K562 (cell line): ENCODE measurements at regions not wholly inside any gene's neighbourhood (a gene's known extent, or its start where the extent isn't known, plus 50 kb on each side); places are given as distances from the start of the nearest gene placed in this dataset.

Source experiments
- ATAC-seq: fragments of 200-7000 bp; cut with Tn5 transposase; 3 replicates; pipeline ENCODE4 v1.9.1; 2020; ENCODE audit warnings: moderate library complexity
- BruUV-seq: library from RNA; stranded (reverse); fragments of 400-500 nt; replicated peaks from 2 replicates; lab custom pipeline; 2021; lab: Mats Ljungman, UMichigan
- CTCF ChIA-PET: fragments of 300-600 bp; formaldehyde crosslinking; extraction: SDS; loops from one replicate; lab custom pipeline; 2021; ENCODE audit warnings: low intra/inter-chr PET ratio; lab: Yijun Ruan, JAX
- POLR2A ChIA-PET: fragments of 300-600, 350-650 bp; sonication (Branson Sonifier 250); formaldehyde crosslinking; extraction: SDS; loops from one replicate; lab custom pipeline; 2021; ENCODE audit warnings: antibody characterized with exemption, inconsistent platforms; lab: Yijun Ruan, JAX
- DNase-seq, 4 experiments: peaks; one replicate each; pipeline versions ENCODE4 v3.0.0 to v3.0.0-alpha.2; 2011 to 2018; ENCODE audit warnings: low spot score in 3 of 4, mixed read lengths in 3 of 4; ENCODE audit errors: extremely low read depth in 1 of 4
- FAIRE-seq: peaks from 2 replicates; lab custom pipeline; 2011; peaks lifted over from hg19 to GRCh38; lab: Jason Lieb, UNC
- H2AFZ ChIP-seq: 2 replicates; pipeline ENCODE4 v1.6.0; 2011; ENCODE audit warnings: low read depth, low read length, control low read depth, inconsistent platforms
- H3K27ac ChIP-seq: fragments of 200-600 bp; 3 replicates; pipeline ENCODE4 v1.8.0; 2011; ENCODE audit warnings: low read depth, mild to moderate bottlenecking, control low read depth, inconsistent platforms, low read length, moderate library complexity, mixed read lengths; ENCODE audit errors: extremely low read depth
- H3K27me3 ChIP-seq, 2 experiments: fragments of 300-600 bp in 1 of 2; 2 replicates in 1 of 2; 3 replicates in 1 of 2; pipeline versions ENCODE4 v1.6.0 to v1.8.0; 2011; ENCODE audit warnings: inconsistent platforms in 2 of 2, low read length in 2 of 2, mild to moderate bottlenecking in 1 of 2, mixed read lengths in 1 of 2, moderate library complexity in 1 of 2; ENCODE audit not compliant: control insufficient read depth in 2 of 2, insufficient read depth in 2 of 2
- H3K36me3 ChIP-seq: fragments of 300-600 bp; 3 replicates; pipeline ENCODE4 v1.8.0; 2011; ENCODE audit warnings: mild to moderate bottlenecking, low read length, inconsistent platforms; ENCODE audit not compliant: control insufficient read depth, insufficient read depth
- H3K4me1 ChIP-seq, 2 experiments: fragments of 200-600 bp in 1 of 2; replicated peaks in 1 of 2; 2 replicates in 1 of 2; 3 replicates in 1 of 2; pipeline versions ENCODE4 v1.5.1 to v1.8.0; 2011; ENCODE audit warnings: inconsistent platforms in 2 of 2, low read length in 2 of 2, mild to moderate bottlenecking in 1 of 2, mixed read lengths in 1 of 2, moderate library complexity in 1 of 2; ENCODE audit not compliant: control insufficient read depth in 2 of 2, insufficient read depth in 2 of 2
- H3K4me2 ChIP-seq: 2 replicates; pipeline ENCODE4 v1.6.1; 2011; ENCODE audit warnings: low read length, control low read depth, inconsistent platforms, mixed read lengths; ENCODE audit not compliant: insufficient read depth
- H3K4me3 ChIP-seq: fragments of 200-600 bp; sonication (generic), shearing (Covaris generic); 2 replicates; pipeline ENCODE4 v1.5.1; 2016; ENCODE audit warnings: control low read depth, inconsistent platforms
- H3K79me2 ChIP-seq: fragments of 200-600 bp; 3 replicates; pipeline ENCODE4 v1.8.0; 2011; ENCODE audit warnings: low read length, inconsistent platforms; ENCODE audit not compliant: control insufficient read depth, insufficient read depth
- H3K9ac ChIP-seq, 2 experiments: 2 replicates each; pipeline versions ENCODE4 v1.6.0 to v1.6.1; 2011; ENCODE audit warnings: low read depth in 2 of 2, low read length in 2 of 2, control low read depth in 1 of 2, inconsistent platforms in 1 of 2, mild to moderate bottlenecking in 1 of 2, mixed read lengths in 1 of 2; ENCODE audit not compliant: insufficient read depth in 1 of 2
- H3K9me1 ChIP-seq: one replicate; pipeline ENCODE4 v1.6.0; 2011; ENCODE audit warnings: inconsistent platforms, mild to moderate bottlenecking, low read length, moderate library complexity; ENCODE audit not compliant: control insufficient read depth, insufficient read depth
- H3K9me3 ChIP-seq: replicated peaks from 2 replicates; pipeline ENCODE4 v1.5.1; 2011; ENCODE audit warnings: low read depth, low read length, inconsistent platforms; ENCODE audit not compliant: control insufficient read depth, insufficient read depth
- H4K20me1 ChIP-seq: replicated peaks from 2 replicates; pipeline ENCODE4 v1.6.1; 2011; ENCODE audit warnings: low read length, inconsistent platforms, mixed read lengths; ENCODE audit not compliant: control insufficient read depth, insufficient read depth
- BRD4 ChIP-seq: fragments of 200-600 bp; sonication (generic); IDR thresholded peaks from 2 replicates; pipeline ENCODE4 v1.6.1; 2017; ENCODE audit warnings: inconsistent platforms
- CBX5 ChIP-seq: IDR thresholded peaks from 2 replicates; pipeline ENCODE4 v1.6.1; 2014; ENCODE audit warnings: low read depth, borderline replicate concordance
- CREM ChIP-seq: IDR thresholded peaks from 2 replicates; pipeline ENCODE4 v1.6.1; 2014; ENCODE audit warnings: antibody characterized with exemption, low read depth
- ESRRB ChIP-seq: fragments of 250-450 bp; sonication (Bioruptor Pico); IDR thresholded peaks from 2 replicates; pipeline ENCODE4 v1.5.0; 2020; ENCODE audit warnings: mild to moderate bottlenecking, moderate library complexity, borderline replicate concordance
- ETS2 ChIP-seq: IDR thresholded peaks from 2 replicates; pipeline ENCODE4 v1.6.1; 2016; ENCODE audit warnings: borderline replicate concordance, missing genetic modification characterization, mild to moderate bottlenecking, moderate library complexity, missing compliant biosample characterization; ENCODE audit not compliant: poor library complexity, severe bottlenecking
- PML ChIP-seq: IDR thresholded peaks from 2 replicates; pipeline ENCODE4 v1.6.1; 2012; ENCODE audit warnings: low read length, inconsistent platforms
- POLR2AphosphoS5 ChIP-seq: IDR thresholded peaks from 2 replicates; pipeline ENCODE4 v1.6.1; 2011; ENCODE audit warnings: mild to moderate bottlenecking, low read depth, low read length, moderate library complexity; ENCODE audit not compliant: control insufficient read depth, insufficient read depth
- PPARD ChIP-seq: fragments of 250-450 bp; sonication (Bioruptor Pico); IDR thresholded peaks from 2 replicates; pipeline ENCODE4 v1.8.0; 2022; ENCODE audit warnings: inconsistent platforms, mild to moderate bottlenecking, moderate library complexity
- RREB1 ChIP-seq: fragments of 250-450 bp; sonication (Bioruptor Pico); IDR thresholded peaks from 2 replicates; pipeline ENCODE4 v1.4.0; 2020
- STAT5A ChIP-seq: IDR thresholded peaks from 2 replicates; pipeline ENCODE4 v1.6.1; 2012; ENCODE audit warnings: low read length, inconsistent platforms, borderline replicate concordance
- ZBTB1 ChIP-seq: sonication (generic); formaldehyde crosslinking; IDR thresholded peaks from 2 replicates; pipeline ENCODE4 v1.8.1; 2023; ENCODE audit warnings: missing genetic modification reagents, low read depth, mild to moderate bottlenecking, borderline replicate concordance
- ZNF76 ChIP-seq: fragments of 250-450 bp; sonication (Bioruptor Pico); IDR thresholded peaks from 2 replicates; pipeline ENCODE4 v1.4.0; 2020; ENCODE audit warnings: mild to moderate bottlenecking, moderate library complexity, borderline replicate concordance
- WGBS: fragments of 100-300 bp; shearing (Covaris generic); methylation state at CpG from one replicate; pipeline ENCODE4 v1.1.6; 2016; ENCODE audit warnings: low coverage, mixed read lengths; ENCODE audit not compliant: insufficient coverage; ENCODE audit errors: missing lambda C conversion rate; 5-methylcytosine and 5-hydroxymethylcytosine counted together
- in situ Hi-C: fragments of 300-500 bp; cut with MboI; formaldehyde crosslinking; loops from 4 replicates; pipeline ENCODE4 v1.15.0; 2018; ENCODE audit warnings: inconsistent platforms, mixed read lengths
- intact Hi-C: fragments of 100-400 bp; cut with micrococcal nuclease; formaldehyde crosslinking; loops from 2 replicates; pipeline ENCODE4 v1.14.2; 2022
- TF ChIP-seq, protein P1 (sequence below): sonication (generic); formaldehyde crosslinking; IDR thresholded peaks from 2 replicates; pipeline ENCODE4 v1.9.0; 2022; ENCODE audit warnings: mild to moderate bottlenecking, missing genetic modification reagents
- TF ChIP-seq, protein P2 (sequence below), 2 experiments: fragments of 450-650 bp in 1 of 2; IDR thresholded peaks; 2 replicates each; pipeline ENCODE4 v1.6.1; 2011 to 2017; ENCODE audit warnings: low read depth in 2 of 2, antibody characterized with exemption in 1 of 2, borderline replicate concordance in 1 of 2, low read length in 1 of 2, mild to moderate bottlenecking in 1 of 2, mixed read lengths in 1 of 2; ENCODE audit not compliant: control insufficient read depth in 1 of 2

DNA sequence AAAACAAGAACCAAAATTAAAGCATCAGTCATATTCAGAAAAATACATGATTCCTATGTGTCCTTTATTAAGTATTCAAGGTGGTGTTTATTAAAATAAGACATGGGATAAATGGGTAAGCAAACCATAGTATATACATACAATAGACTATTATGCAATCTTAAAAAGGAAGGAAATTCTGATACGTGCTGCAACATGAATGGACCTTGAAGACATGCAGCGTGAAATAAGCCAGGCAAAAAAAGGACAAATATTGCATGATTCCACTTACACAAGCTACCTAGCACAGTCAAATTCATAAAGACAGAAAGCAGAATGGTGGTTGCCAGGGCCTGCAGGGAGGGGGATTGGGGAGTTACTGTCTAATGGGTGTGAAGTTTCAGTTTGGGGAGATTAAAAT is 127.7 kb downstream of the DMAC1 start:
- FAIRE-seq (no peak), DNase-seq (no peak), ATAC-seq (no peak)
- POLR2A ChIA-PET: no interaction called here
- Histone ChIP-seq H3K4me1 (no peaks in the 10 kb centered on the region), H2AFZ (no peak overlapping the region), H3K27me3 (no peaks in the 10 kb centered on the region), H3K4me2 (no peak overlapping the region), H3K9me1 (no peaks in the 10 kb centered on the region), H3K9me3 (no peaks in the 10 kb centered on the region), H4K20me1 (no peaks in the 10 kb centered on the region), H3K27ac (no peak overlapping the region), H3K36me3 (no peaks in the 10 kb centered on the region), H3K79me2 (no peaks in the 10 kb centered on the region), H3K4me3 (no peak overlapping the region), H3K9ac (no peak overlapping the region)
- in situ Hi-C loops (no loop called here), intact Hi-C loops (no loop called here)
- TF ChIP-seq ZBTB1 (CRISPR knock-in tag) (no peak), CBX5 (no peak), BRD4 (no peak), STAT5A (no peak), CREM (no peak), PPARD (CRISPR knock-in tag) (no peak), RREB1 (CRISPR knock-in tag) (no peak), POLR2AphosphoS5 (no peak), PML (no peak), ESRRB (no peak), ETS2 (tag) (no peak), ZNF76 (CRISPR knock-in tag) (no peak)
- TF ChIP-seq, protein P1, sequence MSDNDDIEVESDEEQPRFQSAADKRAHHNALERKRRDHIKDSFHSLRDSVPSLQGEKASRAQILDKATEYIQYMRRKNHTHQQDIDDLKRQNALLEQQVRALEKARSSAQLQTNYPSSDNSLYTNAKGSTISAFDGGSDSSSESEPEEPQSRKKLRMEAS (CRISPR knock-in tag): no peak
- TF ChIP-seq, protein P2, sequence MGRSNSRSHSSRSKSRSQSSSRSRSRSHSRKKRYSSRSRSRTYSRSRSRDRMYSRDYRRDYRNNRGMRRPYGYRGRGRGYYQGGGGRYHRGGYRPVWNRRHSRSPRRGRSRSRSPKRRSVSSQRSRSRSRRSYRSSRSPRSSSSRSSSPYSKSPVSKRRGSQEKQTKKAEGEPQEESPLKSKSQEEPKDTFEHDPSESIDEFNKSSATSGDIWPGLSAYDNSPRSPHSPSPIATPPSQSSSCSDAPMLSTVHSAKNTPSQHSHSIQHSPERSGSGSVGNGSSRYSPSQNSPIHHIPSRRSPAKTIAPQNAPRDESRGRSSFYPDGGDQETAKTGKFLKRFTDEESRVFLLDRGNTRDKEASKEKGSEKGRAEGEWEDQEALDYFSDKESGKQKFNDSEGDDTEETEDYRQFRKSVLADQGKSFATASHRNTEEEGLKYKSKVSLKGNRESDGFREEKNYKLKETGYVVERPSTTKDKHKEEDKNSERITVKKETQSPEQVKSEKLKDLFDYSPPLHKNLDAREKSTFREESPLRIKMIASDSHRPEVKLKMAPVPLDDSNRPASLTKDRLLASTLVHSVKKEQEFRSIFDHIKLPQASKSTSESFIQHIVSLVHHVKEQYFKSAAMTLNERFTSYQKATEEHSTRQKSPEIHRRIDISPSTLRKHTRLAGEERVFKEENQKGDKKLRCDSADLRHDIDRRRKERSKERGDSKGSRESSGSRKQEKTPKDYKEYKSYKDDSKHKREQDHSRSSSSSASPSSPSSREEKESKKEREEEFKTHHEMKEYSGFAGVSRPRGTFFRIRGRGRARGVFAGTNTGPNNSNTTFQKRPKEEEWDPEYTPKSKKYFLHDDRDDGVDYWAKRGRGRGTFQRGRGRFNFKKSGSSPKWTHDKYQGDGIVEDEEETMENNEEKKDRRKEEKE (IDR thresholded peaks at IDR 0.05; ENCODE audit: borderline replicate concordance in 1 of 2, control insufficient read depth in 1 of 2, low read depth in 2 of 2, low read length in 1 of 2): no peak
- 0% methylated on average over 2 of the region's 2 CpGs for WGBS
- no TSS peak for BruUV-seq
- CTCF ChIA-PET: no interaction called here
